ENCODE measurements at regions not wholly inside any gene's neighbourhood (a gene's known extent, or its start where the extent isn't known, plus 50 kb on each side); places are given as distances from the start of the nearest gene placed in this dataset.
"Not testable (repeated sequence)": the region's sequence is repeated elsewhere in the genome, so short reads cannot be mapped to it uniquely, and the experiment has no call there.

DNA sequence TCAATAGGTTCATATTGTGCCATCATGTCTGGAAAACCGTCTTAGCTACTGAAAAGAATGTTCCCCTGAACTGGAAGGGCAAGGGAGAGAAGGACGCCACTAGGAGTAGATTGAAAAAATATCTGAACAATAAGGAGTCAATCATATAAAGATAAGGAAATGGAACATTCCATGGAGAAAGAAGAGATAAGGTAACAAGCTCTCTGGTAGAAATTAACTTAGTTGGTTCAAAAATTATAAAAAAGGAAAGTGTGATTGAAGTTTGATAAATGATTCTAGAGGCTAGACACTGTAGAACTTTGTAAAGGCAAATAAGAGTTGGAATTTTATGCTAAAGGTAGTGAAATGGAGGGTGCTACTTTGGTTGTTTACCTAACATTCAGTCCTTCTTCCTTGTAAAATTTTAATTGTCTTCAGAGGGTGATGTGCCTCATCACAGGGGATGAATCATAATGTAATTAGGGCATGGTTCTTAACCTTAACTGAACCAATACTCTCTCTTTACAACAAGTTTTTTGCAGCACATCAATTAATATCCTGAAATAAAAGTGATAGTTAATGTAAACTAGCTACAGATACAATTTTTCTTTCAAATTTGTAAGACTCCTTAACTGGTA is 135.5 kb downstream of the GPX5 start:
- no peaks in the 10 kb centered on the region for H3K27me3 ChIP-seq (ENCODE audit: control insufficient read depth in 1 of 2, insufficient read depth in 2 of 2, low read length in 1 of 2)
- no peak for ATAC-seq (ENCODE audit: low FRiP score)

DNA sequence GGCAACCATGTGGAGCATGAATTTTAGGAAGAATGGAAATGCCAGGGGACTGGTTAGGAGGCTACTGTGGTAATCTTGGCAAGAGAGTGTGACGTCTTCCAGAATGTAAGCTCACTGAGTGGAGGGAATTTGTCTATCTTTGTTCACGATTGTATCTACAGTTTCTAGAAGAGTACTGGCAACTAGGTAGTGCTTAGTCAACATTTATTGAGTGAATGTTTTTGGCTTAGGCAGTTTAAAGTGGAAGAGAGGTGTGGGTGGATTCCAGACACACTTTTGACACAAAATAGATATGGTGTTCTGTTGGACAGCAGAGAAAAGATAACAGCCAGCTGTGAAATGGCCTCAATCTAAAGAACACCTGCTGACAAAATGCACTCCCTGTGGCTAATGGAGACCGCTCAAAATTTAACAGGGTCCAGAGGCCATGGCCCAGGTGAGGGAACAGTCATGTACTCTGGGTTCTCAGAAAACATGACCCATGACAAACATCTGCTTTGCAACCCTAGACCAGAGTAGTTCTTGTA is 139.3 kb downstream of the GPX5 start:
- no peak for ATAC-seq (ENCODE audit: low FRiP score)
- H3K4me3 ChIP-seq (ENCODE audit: low read length in 2 of 2) = no peak overlapping the region
- H3K27ac ChIP-seq (ENCODE audit: low read depth in 1 of 2, low read length in 2 of 2) = no peak overlapping the region
- no peaks in the 10 kb centered on the region for H3K9me3 ChIP-seq (ENCODE audit: control insufficient read depth, low read length)
- no peaks in the 10 kb centered on the region for H3K36me3 ChIP-seq (ENCODE audit: control insufficient read depth in 1 of 2, insufficient read depth in 2 of 2, low read length in 1 of 2)
- no peak for DNase-seq
- H3K4me1 ChIP-seq (ENCODE audit: control insufficient read depth in 1 of 2, insufficient read depth in 2 of 2, low read length in 2 of 2) = no peaks in the 10 kb centered on the region
- WGBS, 2 donors = 86 to 89% methylated on average over 3 of the region's 3 CpGs
- intact Hi-C loops (cut with DNase I) = no loop called here
- peaks cover 0 to 2% of the 10 kb centered on the region in 2 donors for H3K27me3 ChIP-seq (ENCODE audit: control insufficient read depth in 1 of 2, insufficient read depth in 2 of 2, low read length in 1 of 2)

More for the DNA sequence above, 135.5 kb downstream of the GPX5 start:
- WGBS, 2 donors = 51 to 68% methylated on average over 2 of the region's 2 CpGs
- Histone ChIP-seq H3K4me3 (ENCODE audit: low read length in 2 of 2) (no peak overlapping the region), H3K36me3 (ENCODE audit: control insufficient read depth in 1 of 2, insufficient read depth in 2 of 2, low read length in 1 of 2) (no peaks in the 10 kb centered on the region), H3K27ac (ENCODE audit: low read depth in 1 of 2, low read length in 2 of 2) (no peak overlapping the region), H3K4me1 (ENCODE audit: control insufficient read depth in 1 of 2, insufficient read depth in 2 of 2, low read length in 2 of 2) (no peaks in the 10 kb centered on the region), H3K9me3 (ENCODE audit: control insufficient read depth, low read length) (peaks cover 2% of the 10 kb centered on the region)
- intact Hi-C loops (cut with DNase I) = no loop called here
- no peak for DNase-seq

DNA sequence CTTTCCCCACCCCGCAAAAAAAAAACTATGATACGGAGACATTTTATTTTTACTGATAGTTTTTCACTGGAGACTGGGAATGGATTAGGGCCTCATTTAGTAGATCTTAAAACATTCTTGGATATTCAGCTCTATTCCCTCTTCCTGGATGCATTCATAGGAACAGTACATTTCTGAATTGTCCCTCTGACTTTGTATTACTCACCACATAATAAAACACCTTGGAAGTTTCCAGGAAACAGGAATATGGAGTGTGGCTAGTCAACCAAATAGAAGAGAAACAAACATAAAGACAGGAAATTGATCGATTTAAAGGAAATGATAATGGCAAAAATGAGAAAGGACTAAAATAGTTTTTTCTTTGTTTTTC is 147.7 kb downstream of the GPX5 start:
- Histone ChIP-seq H3K27me3 (ENCODE audit: control insufficient read depth in 1 of 2, insufficient read depth in 2 of 2, low read length in 1 of 2) (peaks cover 0 to 3% of the 10 kb centered on the region in 2 donors), H3K36me3 (ENCODE audit: control insufficient read depth in 1 of 2, insufficient read depth in 2 of 2, low read length in 1 of 2) (no peaks in the 10 kb centered on the region), H3K4me3 (ENCODE audit: low read length in 2 of 2) (no peak overlapping the region), H3K4me1 (ENCODE audit: control insufficient read depth in 1 of 2, insufficient read depth in 2 of 2, low read length in 2 of 2) (no peaks in the 10 kb centered on the region), H3K27ac (ENCODE audit: low read depth in 1 of 2, low read length in 2 of 2) (no peak overlapping the region), H3K9me3 (ENCODE audit: control insufficient read depth, low read length) (peaks cover 2% of the 10 kb centered on the region)
- intact Hi-C loops (cut with DNase I) = no loop called here
- DNase-seq (no peak), ATAC-seq (ENCODE audit: low FRiP score) (no peak)
- WGBS, 2 donors = 57 to 64% methylated on average over 3 of the region's 3 CpGs

DNA sequence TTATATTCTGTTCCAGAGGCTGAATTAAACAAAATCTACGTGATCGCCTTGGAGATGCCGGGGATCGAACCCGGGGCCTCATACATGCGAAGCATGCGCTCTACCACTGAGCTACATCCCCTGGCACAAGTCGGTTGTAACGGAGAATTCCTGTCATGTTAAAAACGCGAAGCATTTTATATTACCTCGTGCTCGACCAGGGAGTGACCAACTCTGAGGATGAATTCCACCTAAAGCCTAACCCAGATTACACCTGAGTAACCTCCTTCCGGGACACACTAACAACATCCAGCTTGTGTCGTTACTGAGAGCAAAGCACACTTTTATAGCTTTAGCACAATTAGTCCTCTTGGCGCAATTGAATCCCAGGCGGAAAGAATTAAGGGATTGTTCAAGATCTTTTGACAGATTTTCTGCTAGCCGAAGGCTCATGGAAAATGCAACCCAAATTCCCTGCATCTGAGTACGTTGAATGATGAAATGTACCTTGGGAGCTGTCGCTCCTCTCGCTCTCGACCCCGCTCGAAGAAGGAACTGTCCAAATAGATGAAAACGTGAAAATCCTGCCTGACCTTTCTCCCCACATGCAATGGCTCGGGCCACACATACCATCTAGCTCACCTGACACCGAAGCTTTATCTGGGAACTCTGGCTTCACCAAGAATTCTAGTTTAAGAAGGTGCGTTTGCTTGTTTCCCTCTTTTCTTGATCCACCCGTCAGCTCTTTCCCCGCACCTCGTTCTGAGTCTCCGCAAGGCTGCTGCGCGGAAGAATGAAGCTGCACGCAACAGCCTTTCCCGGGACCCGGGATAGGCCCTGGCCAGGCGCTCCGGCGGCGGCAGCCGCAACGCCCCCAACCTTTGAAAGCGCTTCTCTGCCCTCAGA is 148.3 kb downstream of the GPX5 start:
- Histone ChIP-seq H3K27ac (ENCODE audit: low read depth in 1 of 2, low read length in 2 of 2) (no peak overlapping the region), H3K36me3 (ENCODE audit: control insufficient read depth in 1 of 2, insufficient read depth in 2 of 2, low read length in 1 of 2) (no peaks in the 10 kb centered on the region), H3K4me1 (ENCODE audit: control insufficient read depth in 1 of 2, insufficient read depth in 2 of 2, low read length in 2 of 2) (no peaks in the 10 kb centered on the region), H3K9me3 (ENCODE audit: control insufficient read depth, low read length) (peaks cover 2% of the 10 kb centered on the region), H3K27me3 (ENCODE audit: control insufficient read depth in 1 of 2, insufficient read depth in 2 of 2, low read length in 1 of 2) (peaks cover 0 to 1% of the 10 kb centered on the region in 2 donors), H3K4me3 (ENCODE audit: low read length in 2 of 2) (no peak overlapping the region)
- no peak for DNase-seq
- ATAC-seq (ENCODE audit: low FRiP score) = peak; percentile 57
- WGBS, 2 donors = 2% methylated on average over 44 of the region's 44 CpGs
- intact Hi-C loops (cut with DNase I) = no loop called here

DNA sequence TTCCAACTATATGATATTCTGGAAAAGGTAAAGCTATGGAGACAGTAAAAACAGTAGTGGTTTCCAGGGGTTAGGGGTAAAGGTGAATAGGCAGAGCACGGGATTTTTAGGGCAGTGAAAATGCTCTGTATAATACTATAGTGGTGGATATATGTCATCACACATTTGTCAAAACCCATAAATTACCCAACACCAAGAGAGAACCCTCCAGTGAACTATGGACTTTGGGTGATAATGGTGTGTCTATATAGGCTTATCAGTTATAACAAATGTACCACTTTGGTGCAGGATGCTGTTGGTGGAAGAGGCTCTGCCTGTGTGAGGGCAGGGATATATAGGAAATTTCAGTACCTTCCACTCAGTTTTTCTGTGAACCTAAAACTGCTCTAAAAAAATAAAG is 149.9 kb downstream of the GPX5 start:
- ATAC-seq (ENCODE audit: low FRiP score) (no peak), DNase-seq (no peak)
- 85% methylated on average over 1 of the region's 1 CpG for WGBS, 2 donors
- H3K9me3 ChIP-seq (ENCODE audit: control insufficient read depth, low read length) = peaks cover 2% of the 10 kb centered on the region
- no peak overlapping the region for H3K4me3 ChIP-seq (ENCODE audit: low read length in 2 of 2)
- H3K27ac ChIP-seq (ENCODE audit: low read depth in 1 of 2, low read length in 2 of 2) = no peak overlapping the region
- no peaks in the 10 kb centered on the region for H3K4me1 ChIP-seq (ENCODE audit: control insufficient read depth in 1 of 2, insufficient read depth in 2 of 2, low read length in 2 of 2)
- no peaks in the 10 kb centered on the region for H3K36me3 ChIP-seq (ENCODE audit: control insufficient read depth in 1 of 2, insufficient read depth in 2 of 2, low read length in 1 of 2)
- intact Hi-C loops (cut with DNase I) = no loop called here
- H3K27me3 ChIP-seq (ENCODE audit: control insufficient read depth in 1 of 2, insufficient read depth in 2 of 2, low read length in 1 of 2) = peaks cover 0 to 1% of the 10 kb centered on the region in 2 donors

DNA sequence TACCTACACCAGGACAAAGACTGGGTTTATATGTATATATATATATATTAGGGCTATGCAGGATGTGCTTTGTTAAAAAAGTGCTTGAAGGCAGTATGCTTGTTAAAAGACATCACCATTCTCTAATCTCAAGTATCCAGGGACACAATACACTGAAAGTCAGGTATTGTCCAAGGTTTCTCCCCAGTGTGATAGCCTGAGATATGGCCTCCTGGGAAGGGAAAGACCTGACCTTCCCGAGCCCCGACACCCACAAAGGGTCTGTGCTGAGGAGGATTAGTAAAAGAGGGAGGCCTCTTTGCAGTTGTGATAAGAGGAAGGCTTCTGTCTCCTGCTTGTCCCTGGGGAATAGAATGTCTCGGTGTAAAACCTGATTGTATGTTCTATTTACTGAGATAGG is 156.9 kb downstream of the GPX5 start:
- WGBS, 2 donors = 35% methylated on average over 3 of the region's 3 CpGs
- ATAC-seq (ENCODE audit: low FRiP score) (no peak), DNase-seq (no peak)
- Histone ChIP-seq H3K27ac (ENCODE audit: low read depth in 1 of 2, low read length in 2 of 2) (no peak overlapping the region), H3K9me3 (ENCODE audit: control insufficient read depth, low read length) (no peaks in the 10 kb centered on the region), H3K4me1 (ENCODE audit: control insufficient read depth in 1 of 2, insufficient read depth in 2 of 2, low read length in 2 of 2) (no peaks in the 10 kb centered on the region), H3K36me3 (ENCODE audit: control insufficient read depth in 1 of 2, insufficient read depth in 2 of 2, low read length in 1 of 2) (no peaks in the 10 kb centered on the region), H3K4me3 (ENCODE audit: low read length in 2 of 2) (no peak overlapping the region), H3K27me3 (ENCODE audit: control insufficient read depth in 1 of 2, insufficient read depth in 2 of 2, low read length in 1 of 2) (peaks cover 0 to 4% of the 10 kb centered on the region in 2 donors)
- intact Hi-C loops (cut with DNase I) = loop anchor here in 1 of 2 donors (10.0 kb wide), 1 partner anchor 902 kb away; the partner anchor contains the start of gene OR2H2

DNA sequence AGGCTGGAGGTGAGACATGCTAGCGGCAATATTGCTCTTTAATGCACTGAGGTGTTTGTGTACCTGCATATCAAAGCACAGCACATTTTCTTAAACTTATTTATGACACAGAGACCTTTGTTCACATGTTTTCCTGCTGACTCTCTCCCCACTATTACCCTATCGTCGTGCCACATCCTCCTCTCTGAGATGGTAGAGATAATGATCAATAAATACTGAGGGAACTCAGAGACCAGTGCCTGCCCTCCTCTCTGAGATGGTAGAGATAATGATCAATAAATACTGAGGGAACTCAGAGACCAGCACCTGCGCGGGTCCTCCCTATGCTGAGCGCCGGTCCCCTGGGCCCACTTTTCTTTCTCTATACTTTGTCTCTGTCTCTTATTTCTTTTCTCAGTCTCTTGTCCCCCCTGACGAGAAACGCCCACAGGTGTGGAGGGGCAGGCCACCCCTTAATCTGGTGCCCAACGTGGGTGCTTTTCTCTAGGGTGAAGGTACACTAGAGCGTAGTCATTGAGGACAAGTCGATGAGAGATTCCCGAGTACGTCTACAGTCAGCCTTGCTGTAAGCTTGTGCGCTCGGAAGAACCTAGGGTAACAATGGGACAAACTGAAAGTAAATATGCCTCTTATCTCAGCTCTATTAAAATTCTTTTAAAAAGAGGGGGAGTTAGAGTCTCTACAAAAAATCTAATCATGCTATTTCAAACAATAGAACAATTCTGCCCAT is 157.4 kb downstream of the GPX5 start:
- not testable (repeated sequence) for ATAC-seq (ENCODE audit: low FRiP score); H3K9me3 ChIP-seq (ENCODE audit: control insufficient read depth, low read length); H3K4me1 ChIP-seq (ENCODE audit: control insufficient read depth in 1 of 2, insufficient read depth in 2 of 2, low read length in 2 of 2); H3K36me3 ChIP-seq (ENCODE audit: control insufficient read depth in 1 of 2, insufficient read depth in 2 of 2, low read length in 1 of 2); DNase-seq; H3K27me3 ChIP-seq (ENCODE audit: control insufficient read depth in 1 of 2, insufficient read depth in 2 of 2, low read length in 1 of 2); H3K4me3 ChIP-seq (ENCODE audit: low read length in 2 of 2); H3K27ac ChIP-seq (ENCODE audit: low read depth in 1 of 2, low read length in 2 of 2)
- 70 to 74% methylated on average over 16 of the region's 16 CpGs for WGBS, 2 donors
- intact Hi-C loops (cut with DNase I) = loop anchor here in 1 of 2 donors (10.0 kb wide), 1 partner anchor 902 kb away; the partner anchor contains the start of gene OR2H2

DNA sequence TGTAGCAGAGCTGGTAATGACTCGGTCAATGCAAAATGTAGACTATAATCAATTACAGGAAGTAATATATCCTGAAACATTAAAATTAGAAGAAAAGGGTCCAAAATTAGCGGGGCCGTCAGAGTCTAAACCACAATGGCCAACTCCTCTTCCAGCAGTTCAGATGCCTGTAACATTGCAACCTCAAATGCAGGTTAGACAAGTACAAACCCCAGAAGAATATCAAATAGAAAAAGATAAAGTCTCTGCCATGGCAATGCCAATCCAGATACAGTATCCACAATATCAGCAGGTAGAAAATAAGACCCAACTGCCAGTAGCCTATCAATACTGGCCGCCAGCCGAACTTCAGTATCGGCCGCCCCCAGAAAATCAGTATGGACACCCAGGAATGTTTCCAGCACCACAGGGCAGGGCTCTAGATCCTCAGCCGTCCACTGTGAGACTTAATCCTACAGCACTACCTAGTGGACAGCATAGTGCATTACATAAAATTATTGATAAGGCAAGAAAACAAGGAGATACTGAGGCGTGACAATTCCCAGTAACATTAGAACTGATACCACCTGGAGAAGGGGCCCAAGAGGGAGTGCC is 158.4 kb downstream of the GPX5 start:
- no peak overlapping the region for H3K27ac ChIP-seq (ENCODE audit: low read depth in 1 of 2, low read length in 2 of 2)
- H3K27me3 ChIP-seq (ENCODE audit: control insufficient read depth in 1 of 2, insufficient read depth in 2 of 2, low read length in 1 of 2) = peaks cover 0 to 4% of the 10 kb centered on the region in 2 donors
- no peaks in the 10 kb centered on the region for H3K4me1 ChIP-seq (ENCODE audit: control insufficient read depth in 1 of 2, insufficient read depth in 2 of 2, low read length in 2 of 2)
- H3K9me3 ChIP-seq (ENCODE audit: control insufficient read depth, low read length) = no peaks in the 10 kb centered on the region
- ATAC-seq (ENCODE audit: low FRiP score) (no peak), DNase-seq (no peak)
- no peak overlapping the region for H3K4me3 ChIP-seq (ENCODE audit: low read length in 2 of 2)
- no peaks in the 10 kb centered on the region for H3K36me3 ChIP-seq (ENCODE audit: control insufficient read depth in 1 of 2, insufficient read depth in 2 of 2, low read length in 1 of 2)
- WGBS, 2 donors = 37 to 39% methylated on average over 9 of the region's 9 CpGs
- intact Hi-C loops (cut with DNase I) = loop anchor here in 1 of 2 donors (10.0 kb wide), 1 partner anchor 901 kb away; the partner anchor contains the start of gene OR2H2
